Body of pancreas (tissue), 4 donors: ENCODE measurements at regions not wholly inside any gene's neighbourhood (a gene's known extent, or its start where the extent isn't known, plus 50 kb on each side); places are given as distances from the start of the nearest gene placed in this dataset.

Experiments used
- ATAC-seq: fragments of 150-250 bp; one replicate; pipeline ENCODE4 v1.9.1; 2016
- DNase-seq, 4 donors: peaks; one replicate each; pipeline ENCODE4 v3.0.0-alpha.2; 2019
- H3K27ac ChIP-seq, 4 donors: fragments of 200-600 bp; sonication (generic); 1 replicate in 3 of 4; 2 replicates in 1 of 4; pipeline versions ENCODE4 v1.5.1 to v1.6.1; 2016 to 2019; ENCODE audit warnings: mild to moderate bottlenecking in 1 of 4, mixed read lengths in 1 of 4, moderate library complexity in 1 of 4
- H3K27me3 ChIP-seq, 2 donors: fragments of 200-600 bp; sonication (generic); one replicate each; pipeline ENCODE4 v1.6.0; 2016; ENCODE audit warnings: mild to moderate bottlenecking in 1 of 2
- H3K36me3 ChIP-seq, 2 donors: fragments of 200-600 bp; sonication (generic); replicated peaks in 1 of 2; 2 replicates each; pipeline ENCODE4 v1.5.1; 2016; ENCODE audit warnings: low read depth in 2 of 2; ENCODE audit not compliant: insufficient read depth in 1 of 2
- H3K4me1 ChIP-seq: fragments of 200-600 bp; sonication (generic); one replicate; pipeline ENCODE4 v1.6.0; 2016
- H3K4me3 ChIP-seq, 2 donors: fragments of 200-600 bp; sonication (generic); 1 replicate in 1 of 2; 2 replicates in 1 of 2; pipeline ENCODE4 v1.5.1; 2016 to 2019
- H3K9me3 ChIP-seq, 3 donors: fragments of 200-600 bp; sonication (generic); 1 replicate in 2 of 3; 2 replicates in 1 of 3; pipeline ENCODE4 v1.5.1; 2016
- CTCF ChIP-seq, 7 experiments: fragments of 450-650 bp in 4 of 7; fragments of 200-600 bp in 3 of 7; sonication (generic) in 3 of 7; IDR thresholded peaks; one replicate each; pipeline ENCODE4 v1.5.1; 2016 to 2019; ENCODE audit warnings: antibody characterized with exemption in 7 of 7
- POLR2A ChIP-seq, 3 donors: fragments of 450-650 bp; IDR thresholded peaks; one replicate each; pipeline ENCODE4 v1.6.1; 2016; ENCODE audit warnings: antibody characterized with exemption in 3 of 3, mild to moderate bottlenecking in 2 of 3
- WGBS, 2 donors: methylation state at CpG; one replicate each; pipeline ENCODE4 v1.1.5; 2017; 5-methylcytosine and 5-hydroxymethylcytosine counted together
- intact Hi-C: fragments of 100-400 bp; cut with DNase I; formaldehyde crosslinking; loops from one replicate; pipeline ENCODE4 v1.15.1; 2023

DNA sequence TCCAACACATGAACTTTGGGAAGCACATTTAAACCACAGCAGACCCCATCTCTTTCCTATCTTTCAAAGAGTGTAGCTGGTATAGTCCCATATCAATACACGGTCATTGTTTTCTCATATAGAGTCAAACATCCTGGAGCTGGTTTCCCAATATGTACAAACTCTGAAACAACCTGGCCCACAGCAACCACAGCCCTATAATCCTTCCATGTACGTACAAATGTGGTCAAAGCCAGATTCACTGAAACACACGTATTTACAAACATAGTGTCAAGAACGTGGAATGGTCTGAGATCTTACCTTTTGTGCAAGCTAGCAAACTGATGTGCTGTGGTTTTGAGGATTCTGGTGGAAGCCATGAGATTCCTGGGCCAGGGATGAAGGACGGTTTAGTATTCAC lies 97.3 kb downstream of the HS1BP3 start:
- no peak for TF ChIP-seq CTCF (IDR thresholded peaks at IDR 0.05)
- no peak for TF ChIP-seq POLR2A (IDR thresholded peaks at IDR 0.05)
- Histone ChIP-seq H3K27me3 (no peaks in the 10 kb centered on the region), H3K9me3 (no peaks in the 10 kb centered on the region), H3K4me1 (no peaks in the 10 kb centered on the region), H3K36me3 (no peaks in the 10 kb centered on the region), H3K4me3 (no peak overlapping the region), H3K27ac (no peak overlapping the region)
- intact Hi-C loops = no loop called here
- no peak for ATAC-seq
- WGBS, 2 donors = 60 to 61% methylated on average over 5 of the region's 5 CpGs
- DNase-seq = no peak

DNA sequence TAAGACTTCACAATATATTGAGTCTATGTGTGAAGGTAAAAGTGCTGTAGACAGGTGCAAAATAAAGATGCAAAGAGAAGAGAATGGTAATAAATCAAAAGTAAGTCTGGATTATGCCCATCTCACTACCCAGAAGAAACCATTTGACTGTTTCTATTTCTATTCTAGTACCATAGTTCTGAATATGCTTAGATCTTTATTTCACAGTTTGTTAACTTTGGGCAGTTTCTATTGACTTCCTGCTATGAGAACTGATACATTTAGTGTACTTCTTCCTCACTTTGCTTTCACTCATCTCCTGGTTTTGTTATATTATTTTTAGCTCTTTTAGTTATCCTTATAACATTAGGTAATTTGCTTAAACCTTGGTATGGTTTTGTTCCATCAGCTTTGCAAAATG lies 94.9 kb downstream of the HS1BP3 start:
- Histone ChIP-seq H3K27ac (no peak overlapping the region), H3K27me3 (no peaks in the 10 kb centered on the region), H3K4me1 (no peaks in the 10 kb centered on the region), H3K36me3 (no peaks in the 10 kb centered on the region), H3K9me3 (no peaks in the 10 kb centered on the region), H3K4me3 (no peak overlapping the region)
- ATAC-seq (no peak), DNase-seq (no peak)
- no peak for TF ChIP-seq POLR2A (IDR thresholded peaks at IDR 0.05)
- intact Hi-C loops = no loop called here

DNA sequence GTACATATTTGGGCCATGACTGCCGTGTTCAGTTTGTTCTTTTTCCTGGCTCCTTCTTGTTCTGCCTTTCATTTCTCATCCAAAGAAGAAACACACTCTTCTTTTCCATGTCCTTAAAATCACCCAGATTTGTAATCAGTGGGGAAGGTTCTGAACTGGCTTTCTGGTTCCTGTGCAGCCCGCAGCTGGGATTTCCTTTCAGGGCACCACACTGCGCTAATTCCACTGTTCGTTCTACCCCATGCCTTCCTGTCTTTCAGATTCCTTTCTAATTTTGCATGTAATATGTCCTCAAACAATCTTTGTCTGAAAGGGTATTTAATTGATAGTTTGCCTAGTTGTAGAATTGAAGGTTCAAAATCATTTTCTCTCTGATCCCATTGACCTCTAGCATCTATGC lies 94.1 kb downstream of the HS1BP3 start:
- Histone ChIP-seq H3K4me1 (no peaks in the 10 kb centered on the region), H3K27me3 (no peaks in the 10 kb centered on the region), H3K36me3 (no peaks in the 10 kb centered on the region), H3K9me3 (no peaks in the 10 kb centered on the region), H3K4me3 (no peak overlapping the region), H3K27ac (no peak overlapping the region)
- WGBS, 2 donors = 76 to 87% methylated on average over 4 of the region's 4 CpGs
- intact Hi-C loops = no loop called here
- no peak for ATAC-seq
- no peak for DNase-seq
- TF ChIP-seq POLR2A (IDR thresholded peaks at IDR 0.05) (no peak), CTCF (IDR thresholded peaks at IDR 0.05) (no peak)

GRCh38 chr2:20557226-20557625 lies 93.7 kb downstream of the HS1BP3 start:
- H3K27me3 ChIP-seq = no peaks in the 10 kb centered on the region
- no peak overlapping the region for H3K27ac ChIP-seq
- intact Hi-C loops = no loop called here
- H3K4me3 ChIP-seq = no peak overlapping the region
- no peaks in the 10 kb centered on the region for H3K36me3 ChIP-seq
- DNase-seq = no peak
- no peaks in the 10 kb centered on the region for H3K4me1 ChIP-seq
- H3K9me3 ChIP-seq = no peaks in the 10 kb centered on the region
- WGBS, 2 donors = 79 to 83% methylated on average over 4 of the region's 4 CpGs
- TF ChIP-seq CTCF (IDR thresholded peaks at IDR 0.05) (no peak), POLR2A (IDR thresholded peaks at IDR 0.05) (no peak)
- no peak for ATAC-seq

- no peak for DNase-seq
- Histone ChIP-seq H3K4me1 (no peaks in the 10 kb centered on the region), H3K27me3 (no peaks in the 10 kb centered on the region), H3K4me3 (no peak overlapping the region), H3K27ac (no peak overlapping the region), H3K36me3 (no peaks in the 10 kb centered on the region), H3K9me3 (no peaks in the 10 kb centered on the region)
- ATAC-seq = no peak
- 85 to 90% methylated on average over 3 of the region's 3 CpGs for WGBS, 2 donors
- intact Hi-C loops = no loop called here
- no peak for TF ChIP-seq POLR2A (IDR thresholded peaks at IDR 0.05)
- TF ChIP-seq CTCF (IDR thresholded peaks at IDR 0.05) = no peak
Observed at GRCh38 chr2:20557635-20558034, 93.3 kb downstream of the HS1BP3 start.
